H9 (cell line): ENCODE measurements at regions not wholly inside any gene's neighbourhood (a gene's known extent, or its start where the extent isn't known, plus 50 kb on each side); places are given as distances from the start of the nearest gene placed in this dataset.

ENCODE experiments used
- DNase-seq: peaks from one replicate; pipeline ENCODE4 v3.0.0-alpha.2; 2017
- H2AFZ ChIP-seq: one replicate; pipeline ENCODE4 v1.6.1; 2013; ENCODE audit warnings: mild to moderate bottlenecking, low read length, control low read depth, moderate library complexity
- H2AK5ac ChIP-seq: 2 replicates; pipeline ENCODE4 v1.6.1; 2013; ENCODE audit warnings: low read length, control low read depth, mixed read lengths; ENCODE audit not compliant: insufficient read length
- H2BK120ac ChIP-seq: one replicate; pipeline ENCODE4 v1.6.1; 2013; ENCODE audit warnings: low read depth, mild to moderate bottlenecking, low read length, control low read depth, inconsistent platforms; ENCODE audit not compliant: poor library complexity, severe bottlenecking
- H2BK12ac ChIP-seq: 2 replicates; pipeline ENCODE4 v1.6.1; 2013; ENCODE audit warnings: low read length, control low read depth, mixed read lengths, low read depth; ENCODE audit not compliant: insufficient read length
- H2BK15ac ChIP-seq: 2 replicates; pipeline ENCODE4 v1.6.1; 2013; ENCODE audit warnings: low read depth, low read length, control low read depth
- H2BK20ac ChIP-seq: one replicate; pipeline ENCODE4 v1.6.1; 2013; ENCODE audit warnings: low read depth, mild to moderate bottlenecking, low read length, control low read depth, inconsistent platforms; ENCODE audit not compliant: poor library complexity, severe bottlenecking
- H2BK5ac ChIP-seq: 2 replicates; pipeline ENCODE4 v1.6.1; 2013; ENCODE audit warnings: low read length, control low read depth, mixed read lengths; ENCODE audit not compliant: insufficient read length
- H3K14ac ChIP-seq: 2 replicates; pipeline ENCODE4 v1.6.1; 2013; ENCODE audit warnings: low read length, control low read depth; ENCODE audit not compliant: insufficient read depth
- H3K18ac ChIP-seq: 2 replicates; pipeline ENCODE4 v1.6.1; 2013; ENCODE audit warnings: low read depth, mild to moderate bottlenecking, mixed read lengths, low read length, control low read depth; ENCODE audit not compliant: insufficient read length
- H3K23ac ChIP-seq: 2 replicates; pipeline ENCODE4 v1.6.1; 2013; ENCODE audit warnings: low read length, control low read depth, mixed read lengths, low read depth; ENCODE audit not compliant: insufficient read length
- H3K23me2 ChIP-seq: 2 replicates; pipeline ENCODE4 v1.6.1; 2013; ENCODE audit warnings: low read depth, mild to moderate bottlenecking, mixed read lengths, low read length, control low read depth; ENCODE audit not compliant: insufficient read length, poor library complexity, severe bottlenecking
- H3K27ac ChIP-seq: 2 replicates; pipeline ENCODE4 v1.5.1; 2013; ENCODE audit warnings: low read length, control low read depth, mixed read lengths, low read depth; ENCODE audit not compliant: insufficient read length
- H3K27me3 ChIP-seq: 2 replicates; pipeline ENCODE4 v1.6.1; 2013; ENCODE audit warnings: low read length, control low read depth, inconsistent platforms; ENCODE audit not compliant: insufficient read depth
- H3K4ac ChIP-seq: 2 replicates; pipeline ENCODE4 v1.6.1; 2013; ENCODE audit warnings: low read depth, mild to moderate bottlenecking, control low read depth, inconsistent platforms, low read length, moderate library complexity
- H3K4me1 ChIP-seq: 2 replicates; pipeline ENCODE4 v1.6.1; 2013; ENCODE audit warnings: low read length, control low read depth, inconsistent platforms; ENCODE audit not compliant: insufficient read depth
- H3K4me2 ChIP-seq: 2 replicates; pipeline ENCODE4 v1.6.1; 2013; ENCODE audit warnings: low read length, control low read depth, mixed read lengths; ENCODE audit not compliant: insufficient read length, insufficient read depth
- H3K56ac ChIP-seq: 2 replicates; pipeline ENCODE4 v1.6.1; 2013; ENCODE audit warnings: low read depth, mild to moderate bottlenecking, mixed read lengths, low read length, control low read depth; ENCODE audit not compliant: insufficient read length
- H3K79me1 ChIP-seq: 2 replicates; pipeline ENCODE4 v1.6.1; 2013; ENCODE audit warnings: low read depth, mild to moderate bottlenecking, moderate library complexity, low read length, control low read depth, inconsistent platforms; ENCODE audit not compliant: insufficient read depth, poor library complexity, severe bottlenecking
- H3K79me2 ChIP-seq: 2 replicates; pipeline ENCODE4 v1.6.1; 2013; ENCODE audit warnings: low read length, control low read depth, inconsistent platforms; ENCODE audit not compliant: insufficient read depth
- H3K9ac ChIP-seq: 2 replicates; pipeline ENCODE4 v1.6.1; 2013; ENCODE audit warnings: low read length, control low read depth, mixed read lengths; ENCODE audit not compliant: insufficient read length; ENCODE audit errors: extremely low read depth
- H3K9me3 ChIP-seq: one replicate; pipeline ENCODE4 v1.6.1; 2013; ENCODE audit warnings: low read depth, low read length, inconsistent platforms; ENCODE audit not compliant: control insufficient read depth
- H3T11ph ChIP-seq: one replicate; pipeline ENCODE4 v1.6.1; 2013; ENCODE audit warnings: mild to moderate bottlenecking, low read length, control low read depth, inconsistent platforms
- H4K20me1 ChIP-seq: one replicate; pipeline ENCODE4 v1.6.1; 2013; ENCODE audit not compliant: control insufficient read depth, insufficient read length, insufficient read depth
- H4K5ac ChIP-seq: 2 replicates; pipeline ENCODE4 v1.6.1; 2013; ENCODE audit warnings: low read depth, mild to moderate bottlenecking, mixed read lengths, low read length, control low read depth; ENCODE audit not compliant: insufficient read length
- H4K8ac ChIP-seq: replicated peaks from 2 replicates; pipeline ENCODE4 v1.6.1; 2013; ENCODE audit warnings: low read length, control low read depth, mixed read lengths, low read depth; ENCODE audit not compliant: insufficient read length
- H4K91ac ChIP-seq: 2 replicates; pipeline ENCODE4 v1.6.1; 2013; ENCODE audit warnings: low read depth, mild to moderate bottlenecking, moderate library complexity, mixed read lengths, low read length, control low read depth; ENCODE audit not compliant: insufficient read length
- H3K27ac Mint-ChIP-seq, 3 experiments: 2 replicates in 2 of 3; 3 replicates in 1 of 3; pipeline ENCODE4 v1.8.0; 2020 to 2021; ENCODE audit warnings: mixed read lengths in 3 of 3, mild to moderate bottlenecking in 1 of 3, moderate library complexity in 1 of 3
- H3K27me3 Mint-ChIP-seq: 2 replicates; pipeline ENCODE4 v1.8.0; 2021; ENCODE audit warnings: low read depth, mild to moderate bottlenecking, moderate library complexity, mixed read lengths
- H3K36me3 Mint-ChIP-seq, 3 experiments: 2 replicates in 2 of 3; 3 replicates in 1 of 3; pipeline ENCODE4 v1.8.0; 2020 to 2021; ENCODE audit warnings: low read depth in 3 of 3, mixed read lengths in 3 of 3; ENCODE audit not compliant: insufficient read depth in 1 of 3
- H3K4me1 Mint-ChIP-seq, 2 experiments: 2 replicates each; pipeline ENCODE4 v1.8.0; 2020; ENCODE audit warnings: mixed read lengths in 2 of 2
- H3K4me3 Mint-ChIP-seq, 2 experiments: 2 replicates in 1 of 2; 3 replicates in 1 of 2; pipeline ENCODE4 v1.8.0; 2020 to 2021; ENCODE audit warnings: mild to moderate bottlenecking in 2 of 2, mixed read lengths in 2 of 2, moderate library complexity in 1 of 2
- H3K9me3 Mint-ChIP-seq, 2 experiments: 2 replicates in 1 of 2; 3 replicates in 1 of 2; pipeline ENCODE4 v1.8.0; 2020; ENCODE audit warnings: mild to moderate bottlenecking in 2 of 2, mixed read lengths in 2 of 2, moderate library complexity in 1 of 2
- CTCF ChIP-seq: fragments of 200-600 bp; sonication (generic); conservative IDR thresholded peaks from 3 replicates; pipeline ENCODE4 v1.8.0; 2021; ENCODE audit warnings: antibody characterized with exemption, mild to moderate bottlenecking
- WGBS: extraction: QIAGEN DNeasy Blood & Tissue Kit; methylation state at CpG from one replicate; pipeline ENCODE4 v1.1.7; 2013; ENCODE audit warnings: missing lambda C conversion rate, low lambda C conversion rate, mixed read lengths; ENCODE audit not compliant: insufficient read length; ENCODE audit errors: extremely low coverage; 5-methylcytosine and 5-hydroxymethylcytosine counted together

GRCh38 chr13:61136515-61136914 lies 279.1 kb downstream of the PCDH20 start:
- Histone ChIP-seq H3T11ph (no peak overlapping the region), H3K27ac (no peak overlapping the region)
- WGBS = no CpG with 5 or more reads among the region's 1 CpG

More at GRCh38 chr13:61136515-61136914, 279.1 kb downstream of the PCDH20 start:
- TF ChIP-seq CTCF = no peak
- no peak overlapping the region for H4K5ac ChIP-seq
- H3K79me2 ChIP-seq = no peaks in the 10 kb centered on the region
- H3K9ac ChIP-seq = no peak overlapping the region
- Mint-ChIP-seq H3K36me3 (no peaks in the 10 kb centered on the region), H3K9me3 (no peaks in the 10 kb centered on the region), H3K27me3 (no peaks in the 10 kb centered on the region), H3K4me1 (peaks cover 4 to 5% of the 10 kb centered on the region in 2 experiments), H3K27ac (no peak overlapping the region), H3K4me3 (no peak overlapping the region)
- no peak overlapping the region for H3K56ac ChIP-seq
- H3K14ac ChIP-seq = no peak overlapping the region
- H3K18ac ChIP-seq = no peak overlapping the region
- no peak for DNase-seq
- no peak overlapping the region for H2BK120ac ChIP-seq
- H2BK20ac ChIP-seq = no peak overlapping the region
- H2AK5ac ChIP-seq = no peak overlapping the region
- H3K4ac ChIP-seq = no peak overlapping the region
- no peaks in the 10 kb centered on the region for H3K27me3 ChIP-seq
- no peaks in the 10 kb centered on the region for H3K9me3 ChIP-seq
- no peak overlapping the region for H2BK15ac ChIP-seq
- H3K4me2 ChIP-seq = no peak overlapping the region
- peaks cover 2% of the 10 kb centered on the region; the same call in 1 of the 2 replicates for H3K4me1 ChIP-seq
- no peaks in the 10 kb centered on the region for H4K20me1 ChIP-seq
- no peak overlapping the region for H2AFZ ChIP-seq
- no peak overlapping the region for H4K91ac ChIP-seq
- no peaks in the 10 kb centered on the region for H3K79me1 ChIP-seq
- H3K23me2 ChIP-seq = no peaks in the 10 kb centered on the region
- H4K8ac ChIP-seq = no peak overlapping the region
- no peak overlapping the region for H3K23ac ChIP-seq
- no peak overlapping the region for H2BK5ac ChIP-seq
- no peak overlapping the region for H2BK12ac ChIP-seq
